GM18868 (cell line): ENCODE measurements at regions not wholly inside any gene's neighbourhood (a gene's known extent, or its start where the extent isn't known, plus 50 kb on each side); places are given as distances from the start of the nearest gene placed in this dataset.
A peak's percentile ranks its signal among the peaks of the same experiment; 100 is the strongest.
"Not testable (repeated sequence)": the region's sequence is repeated elsewhere in the genome, so short reads cannot be mapped to it uniquely, and the experiment has no call there.

Source experiments
- ATAC-seq: cut with Tn5 transposase; IDR thresholded peaks from one replicate; pipeline ENCODE4 v1.9.1; 2021; ENCODE audit warnings: mild to moderate bottlenecking, moderate library complexity; ENCODE audit not compliant: unreplicated experiment

DNA sequence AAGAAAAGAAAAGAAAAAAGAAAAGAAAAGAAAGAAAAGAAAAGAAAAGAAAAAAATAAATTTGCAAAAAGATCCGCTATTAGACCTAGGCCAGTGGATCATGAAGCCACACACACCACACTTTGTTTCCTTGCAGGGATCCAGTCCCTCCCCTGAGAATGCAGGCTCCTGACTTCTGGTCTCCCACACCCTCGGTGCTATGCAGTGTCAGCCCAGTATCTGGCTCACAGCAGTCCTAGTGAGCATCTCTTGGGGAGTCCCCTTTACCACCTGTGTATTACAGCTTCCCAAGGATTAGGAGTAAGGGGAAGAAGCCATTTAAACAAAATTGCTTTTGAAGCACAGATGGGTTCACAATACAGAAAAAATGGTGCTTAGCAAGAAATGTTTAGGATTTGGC, 174.1 kb upstream of the IRF2BP2 start:
- not testable (repeated sequence) for ATAC-seq

DNA sequence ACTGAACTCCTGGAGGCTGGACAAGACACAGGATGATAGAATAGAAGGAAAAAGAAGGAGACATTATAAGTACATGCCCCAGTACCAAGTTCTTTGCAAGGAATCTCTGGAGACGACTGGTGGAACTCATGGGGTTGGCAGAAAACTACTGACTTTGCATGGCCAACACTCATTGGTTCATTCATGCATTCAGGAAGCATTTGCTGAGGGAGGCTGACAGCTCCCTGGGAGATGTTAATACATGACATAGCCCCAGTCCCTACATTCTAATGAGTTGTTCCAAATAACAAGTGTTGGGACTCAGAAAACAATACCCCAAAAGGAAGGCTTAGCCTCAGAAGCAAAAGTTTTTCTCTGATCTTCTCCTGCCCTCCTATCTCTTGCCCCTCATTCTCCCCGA, 172.8 kb upstream of the IRF2BP2 start:
- ATAC-seq = no peak

DNA sequence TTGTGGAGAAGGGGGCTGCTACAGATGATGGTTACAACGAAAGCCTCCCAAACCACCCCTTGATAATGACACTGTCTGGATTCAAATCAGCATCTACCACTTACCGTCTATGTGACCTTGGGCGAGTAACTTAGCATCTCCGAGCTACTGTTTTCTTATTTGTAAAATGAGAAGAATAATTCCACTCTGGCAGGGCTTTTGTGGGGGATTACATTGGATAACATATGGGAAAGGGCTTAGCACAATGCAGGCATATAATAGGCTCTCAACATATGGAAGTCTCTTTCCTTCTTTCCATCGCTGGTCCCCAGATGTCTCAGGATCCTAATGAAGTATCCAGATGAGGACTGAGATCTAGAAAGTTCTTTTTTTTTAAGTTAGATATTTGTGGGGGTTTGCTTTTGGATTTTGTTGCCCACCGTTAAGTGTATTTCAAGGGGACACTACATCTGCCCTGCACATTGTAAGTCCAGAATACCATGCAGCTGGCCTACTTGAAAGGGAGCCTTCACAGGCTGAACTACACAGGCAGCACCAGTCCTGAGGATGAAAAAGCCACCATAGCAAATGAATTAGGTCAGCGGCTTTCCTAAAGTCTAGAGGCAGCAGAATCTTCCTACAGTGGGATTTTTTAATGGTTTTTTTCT, 172.2 kb upstream of the IRF2BP2 start:
- no peak for ATAC-seq

DNA sequence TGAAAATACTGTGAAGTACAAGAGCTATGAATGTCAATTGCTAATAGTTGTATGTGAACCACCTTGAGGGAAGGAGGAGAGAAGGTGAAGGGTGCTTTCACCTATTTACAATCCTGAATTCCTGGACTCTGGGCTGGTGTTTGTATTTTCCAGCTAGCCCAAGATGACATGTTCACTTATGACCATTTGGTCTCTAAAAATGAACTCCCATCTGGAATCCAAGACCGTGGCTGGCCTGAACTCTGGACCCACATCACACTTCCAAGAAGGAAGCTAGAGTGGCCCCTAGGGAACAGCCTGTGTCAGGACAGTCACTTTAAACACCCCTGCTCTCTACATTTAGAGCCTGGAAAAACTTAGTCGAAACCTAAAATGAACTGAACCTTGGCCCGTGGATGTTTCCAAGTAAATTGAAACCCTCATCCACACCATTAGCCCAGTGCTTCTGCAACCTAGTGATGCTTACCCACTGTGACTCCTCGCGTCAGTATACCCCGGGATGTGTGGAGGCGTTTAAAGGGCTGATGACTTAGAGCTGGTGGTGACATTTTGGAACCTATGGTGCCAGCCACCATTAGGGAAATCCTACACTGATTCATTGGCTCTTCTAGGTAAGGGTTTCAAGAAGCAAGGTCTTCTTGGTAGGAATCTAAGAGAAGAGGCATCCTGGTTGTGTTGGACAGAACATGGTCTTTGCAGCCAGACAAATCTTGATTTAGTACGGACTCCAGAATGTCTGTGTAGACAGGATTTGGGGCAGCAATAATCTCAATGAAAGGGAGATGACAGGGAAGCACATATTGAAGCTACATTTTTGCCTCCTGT, 171.5 kb upstream of the IRF2BP2 start:
- no peak for ATAC-seq

DNA sequence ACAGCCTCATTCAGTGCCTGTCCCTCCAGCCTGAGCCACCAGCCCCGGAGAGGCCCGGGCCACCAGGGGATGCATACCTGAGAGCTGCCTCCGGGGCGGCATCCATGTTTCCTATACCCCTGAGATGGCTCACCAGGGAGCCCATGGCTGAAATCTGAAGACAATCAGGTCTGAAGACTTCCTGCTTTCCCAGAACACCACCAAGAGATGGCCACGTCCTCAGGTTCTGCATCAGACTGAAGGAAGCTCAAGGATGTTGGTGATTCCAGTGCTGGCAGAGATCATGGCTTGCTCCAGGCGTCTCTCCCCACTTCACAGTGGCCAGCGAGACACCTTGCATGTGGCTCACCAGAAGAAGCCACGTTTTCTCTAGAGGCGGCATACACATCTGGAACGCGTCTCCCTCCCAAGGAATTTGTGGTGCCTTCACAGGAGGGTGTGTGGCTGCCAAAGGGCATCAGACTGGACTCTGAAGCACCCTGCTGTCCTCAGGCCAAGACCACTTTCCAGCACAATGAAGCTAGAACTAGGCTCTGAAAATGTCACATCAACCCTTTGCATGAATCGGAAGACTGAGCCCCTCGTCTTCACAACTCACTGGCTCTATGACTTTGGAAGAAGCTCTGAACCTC, 170.7 kb upstream of the IRF2BP2 start:
- ATAC-seq = no peak

DNA sequence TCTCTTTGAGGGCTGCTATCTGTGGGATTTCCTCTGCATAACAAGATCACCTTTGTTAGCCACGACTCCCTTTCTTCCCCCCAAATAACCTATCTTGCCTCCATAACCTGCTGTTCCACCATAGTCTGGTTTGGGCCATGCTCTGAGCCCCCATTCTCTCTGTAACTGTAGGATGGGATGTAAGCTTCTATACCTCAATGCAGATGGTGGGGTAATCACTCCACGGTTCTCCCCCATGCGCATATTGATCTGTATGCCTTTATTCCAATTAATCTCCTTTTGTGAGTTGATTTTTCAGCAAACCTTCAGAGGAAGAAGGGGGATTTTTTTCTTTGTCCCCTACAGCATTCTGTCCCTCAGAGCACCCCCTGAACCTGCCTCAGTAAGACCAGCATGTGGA, 170.1 kb upstream of the IRF2BP2 start:
- no peak for ATAC-seq

DNA sequence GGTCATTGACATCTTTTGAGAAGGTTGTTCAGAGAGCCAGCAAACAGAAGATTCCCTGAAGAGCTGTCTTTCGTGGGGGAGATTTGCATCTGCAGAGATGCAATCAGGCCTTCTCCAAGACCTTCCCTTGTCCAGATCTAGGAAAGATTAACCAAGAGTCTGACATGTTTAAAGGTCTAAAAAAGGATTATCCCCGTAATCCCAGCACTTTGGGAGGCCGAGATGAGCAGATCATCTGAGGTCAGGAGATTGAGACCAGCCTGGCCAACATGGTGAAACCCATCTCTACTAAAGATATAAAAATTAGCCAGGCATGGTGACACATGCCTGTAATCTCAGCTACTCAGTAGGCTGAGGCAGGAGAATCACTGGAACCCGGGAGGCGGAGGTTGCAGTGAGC, 169.6 kb upstream of the IRF2BP2 start:
- ATAC-seq = not testable (repeated sequence)

DNA sequence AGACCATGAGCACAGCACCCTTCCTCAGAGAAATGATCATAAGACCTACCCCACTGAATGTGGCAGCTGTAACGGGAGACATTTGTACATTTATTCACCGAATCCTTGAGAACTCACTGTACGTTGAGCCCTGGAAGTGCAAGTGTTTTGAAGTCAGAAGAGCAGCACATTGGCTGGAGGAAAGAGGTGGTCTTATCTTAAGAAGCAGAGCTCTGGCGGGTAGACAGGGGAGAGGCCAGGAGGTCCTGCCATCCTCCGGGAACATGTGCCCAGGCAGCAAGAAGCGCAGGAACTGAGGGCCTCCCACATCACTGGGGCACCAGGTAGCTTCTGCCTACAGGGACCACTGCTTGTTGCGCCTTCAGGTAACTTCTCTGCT, 169.2 kb upstream of the IRF2BP2 start:
- ATAC-seq = no peak

DNA sequence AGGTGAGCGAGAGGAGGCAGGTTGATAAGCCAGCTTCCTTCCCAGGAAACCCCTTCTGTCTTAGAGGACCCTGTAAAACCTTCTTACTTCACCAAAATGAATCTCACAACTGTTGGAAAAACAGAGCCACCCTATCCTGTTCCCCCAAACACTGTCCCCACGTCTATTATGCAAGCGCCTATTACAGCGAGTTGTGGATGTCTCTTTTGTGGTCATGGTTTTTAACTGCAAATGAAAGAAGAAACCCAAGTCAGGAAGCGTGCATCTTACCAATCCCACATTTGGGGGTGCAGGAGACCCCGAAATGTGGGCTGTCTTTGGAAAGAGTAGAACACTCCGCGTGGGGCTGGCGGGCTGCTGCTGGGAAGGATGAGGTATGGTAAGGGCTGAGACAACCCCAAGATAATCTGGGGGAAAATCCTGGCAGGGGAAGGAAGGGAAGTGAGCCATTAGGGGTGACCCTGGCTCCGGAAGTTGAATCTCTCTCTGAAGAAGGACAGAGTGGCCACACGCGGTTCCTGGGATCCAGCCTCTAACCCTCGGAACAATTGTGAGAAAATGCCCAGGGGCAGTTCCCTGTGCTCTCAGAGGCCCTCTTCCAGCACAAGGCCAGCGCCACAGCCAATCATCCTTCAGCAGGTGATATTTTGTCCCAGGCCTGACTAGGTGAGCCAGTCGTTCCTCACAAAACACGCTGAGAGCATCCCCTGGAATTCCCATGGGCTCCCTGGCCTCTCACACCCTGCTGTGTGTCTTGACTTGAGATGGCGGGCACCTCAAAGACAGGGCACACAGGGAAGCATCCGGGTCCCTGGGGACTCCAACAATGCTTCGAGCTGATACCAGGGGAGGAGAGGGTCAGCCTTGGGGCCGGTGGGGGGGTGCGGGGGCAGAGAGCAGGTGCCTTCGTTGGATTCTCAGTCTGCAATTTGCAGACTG, 168.5 kb upstream of the IRF2BP2 start:
- ATAC-seq = no peak

DNA sequence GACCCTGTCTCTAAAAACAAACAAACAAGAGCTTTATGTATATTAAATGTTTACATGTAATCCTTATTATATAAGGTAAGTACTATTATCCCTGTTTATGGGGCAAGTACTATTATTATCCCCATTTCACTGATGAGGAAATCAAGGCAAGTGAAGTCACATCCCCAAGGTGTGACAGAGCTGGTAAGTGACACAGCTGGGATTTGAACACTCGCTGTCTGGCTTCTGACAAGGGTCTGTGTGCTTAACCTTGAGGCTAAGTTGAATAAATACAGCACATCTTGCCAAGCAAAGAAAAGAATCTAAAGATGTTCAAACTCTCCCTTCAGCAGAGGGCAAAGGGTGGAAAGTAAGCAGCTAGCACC, 167.9 kb upstream of the IRF2BP2 start:
- ATAC-seq = no peak

DNA sequence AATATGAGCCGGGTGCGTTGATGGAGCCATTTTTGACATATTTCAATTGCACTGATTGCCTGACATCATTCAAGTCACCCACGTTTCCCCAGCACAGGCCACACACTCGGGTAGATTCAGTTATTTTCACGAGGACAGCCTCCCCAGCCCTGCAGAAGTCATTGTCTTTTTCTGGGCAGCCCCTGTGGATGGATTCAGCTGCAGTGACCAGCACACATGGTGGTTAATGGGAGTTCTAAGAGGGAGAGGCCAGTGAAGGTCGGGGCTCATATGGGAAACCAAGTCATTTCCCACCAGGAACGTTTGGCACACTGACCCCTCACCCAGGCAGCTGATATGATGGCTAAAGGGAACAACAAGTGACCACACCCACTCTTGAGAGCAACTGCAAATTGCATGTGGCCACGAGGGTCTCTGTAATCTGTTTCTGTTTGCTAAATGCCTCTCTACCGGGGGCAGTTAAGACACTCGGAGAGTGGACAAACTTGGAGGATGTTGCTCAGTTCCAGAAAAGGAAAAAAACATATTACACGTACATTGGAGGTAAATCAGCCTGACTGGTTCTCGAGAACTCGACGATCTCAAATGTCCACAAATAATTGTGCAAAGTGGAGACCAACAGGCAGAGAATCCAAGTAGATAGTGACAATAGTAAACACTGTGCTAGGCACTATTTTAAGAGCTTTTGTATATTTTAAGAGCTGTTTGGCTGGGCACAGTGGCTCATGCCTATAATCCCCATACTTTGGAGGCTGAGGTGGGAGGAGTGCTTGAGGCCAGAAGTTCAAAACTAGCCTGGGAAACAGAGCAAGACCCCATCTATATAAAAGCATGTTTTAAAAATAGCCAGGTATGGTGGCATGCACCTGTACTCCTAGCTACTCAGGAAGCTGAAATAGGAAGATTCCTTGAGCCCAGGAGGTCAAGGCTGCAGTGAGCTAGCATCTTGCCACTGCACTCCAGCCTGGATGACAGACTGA, 167.2 kb upstream of the IRF2BP2 start:
- ATAC-seq = no peak

DNA sequence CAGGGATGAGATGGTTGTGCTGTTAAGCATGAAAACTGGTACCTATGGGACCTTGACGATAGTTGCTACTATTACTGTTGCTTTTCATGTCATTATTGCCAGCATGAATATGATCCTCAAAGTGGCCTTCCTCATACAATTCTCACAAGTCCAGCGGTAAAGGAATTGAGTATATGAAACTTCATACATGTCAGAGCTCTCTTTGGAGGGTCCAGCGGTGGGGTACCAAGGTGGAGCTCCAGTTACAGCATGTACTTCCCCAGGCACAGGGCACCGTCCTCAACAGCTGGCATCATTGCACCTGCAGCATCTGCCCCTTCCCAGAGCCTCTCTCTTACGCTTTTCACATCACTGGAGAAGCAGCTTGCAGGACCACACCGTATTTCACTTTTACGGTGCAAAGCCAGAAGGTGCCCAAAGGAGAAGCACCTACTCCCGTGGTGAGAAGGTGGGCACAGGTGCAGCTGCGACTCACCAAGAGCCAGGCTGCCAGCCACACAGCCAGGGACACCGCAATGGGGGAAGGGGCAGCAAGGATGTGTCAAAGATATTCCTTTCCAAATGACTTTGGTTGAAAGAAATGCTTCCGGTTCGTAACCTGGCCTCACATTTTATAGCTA, 166.4 kb upstream of the IRF2BP2 start:
- no peak for ATAC-seq

DNA sequence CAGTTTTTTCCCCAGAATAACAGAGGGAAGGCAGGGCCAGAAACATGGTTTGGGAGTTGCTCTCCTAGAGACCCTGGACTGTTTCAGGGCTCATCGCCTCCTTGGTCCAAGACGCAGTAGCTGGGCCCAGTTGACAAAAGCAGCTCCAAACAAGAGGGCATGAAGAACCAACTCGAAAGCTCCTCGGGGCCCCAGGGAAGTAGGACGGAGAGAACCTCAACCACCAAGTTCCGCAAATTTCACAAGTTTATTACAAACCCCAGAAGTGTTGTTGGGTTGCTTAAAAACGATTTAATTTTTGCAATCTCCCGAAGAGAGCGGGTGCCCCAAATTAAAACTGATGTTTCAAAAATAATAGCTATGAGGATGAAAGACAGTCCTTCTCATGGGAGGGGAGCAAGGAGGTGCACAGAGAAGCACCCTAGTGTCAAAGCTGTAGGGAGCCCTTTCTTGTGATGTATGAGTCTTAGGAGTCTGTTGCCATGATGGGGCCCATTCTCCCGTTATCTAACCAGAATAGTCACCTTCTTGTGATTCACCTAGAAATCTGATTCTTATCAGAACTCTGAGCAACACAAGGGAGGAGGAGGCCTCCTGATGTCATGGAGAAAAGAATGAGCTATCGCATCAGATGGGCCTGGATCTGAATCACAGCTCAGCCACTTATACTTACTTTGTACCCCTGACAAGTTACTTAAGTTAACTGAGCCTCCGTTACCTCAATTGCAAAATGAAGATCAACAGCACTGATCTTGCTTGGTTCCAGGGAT, 165.7 kb upstream of the IRF2BP2 start:
- no peak for ATAC-seq

DNA sequence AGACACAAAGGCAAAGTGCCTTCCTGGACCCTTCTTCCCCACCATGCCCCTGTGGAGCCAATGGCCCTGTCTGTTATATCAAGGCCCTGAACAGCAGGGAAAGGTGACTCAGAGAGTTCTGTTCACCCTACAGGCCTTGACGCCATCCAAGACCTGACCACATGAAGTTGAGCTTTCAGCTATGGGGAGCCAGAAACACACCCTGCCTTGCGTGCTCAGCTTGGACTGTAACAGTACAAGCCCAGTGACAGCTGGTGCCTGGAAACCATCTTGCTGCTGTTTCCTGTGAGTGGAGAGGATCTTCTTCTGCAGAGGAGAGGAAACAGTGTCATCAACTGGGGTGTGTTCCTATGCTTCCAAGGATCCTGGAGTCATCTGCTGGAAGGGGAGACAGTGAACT, 165.0 kb upstream of the IRF2BP2 start:
- no peak for ATAC-seq

DNA sequence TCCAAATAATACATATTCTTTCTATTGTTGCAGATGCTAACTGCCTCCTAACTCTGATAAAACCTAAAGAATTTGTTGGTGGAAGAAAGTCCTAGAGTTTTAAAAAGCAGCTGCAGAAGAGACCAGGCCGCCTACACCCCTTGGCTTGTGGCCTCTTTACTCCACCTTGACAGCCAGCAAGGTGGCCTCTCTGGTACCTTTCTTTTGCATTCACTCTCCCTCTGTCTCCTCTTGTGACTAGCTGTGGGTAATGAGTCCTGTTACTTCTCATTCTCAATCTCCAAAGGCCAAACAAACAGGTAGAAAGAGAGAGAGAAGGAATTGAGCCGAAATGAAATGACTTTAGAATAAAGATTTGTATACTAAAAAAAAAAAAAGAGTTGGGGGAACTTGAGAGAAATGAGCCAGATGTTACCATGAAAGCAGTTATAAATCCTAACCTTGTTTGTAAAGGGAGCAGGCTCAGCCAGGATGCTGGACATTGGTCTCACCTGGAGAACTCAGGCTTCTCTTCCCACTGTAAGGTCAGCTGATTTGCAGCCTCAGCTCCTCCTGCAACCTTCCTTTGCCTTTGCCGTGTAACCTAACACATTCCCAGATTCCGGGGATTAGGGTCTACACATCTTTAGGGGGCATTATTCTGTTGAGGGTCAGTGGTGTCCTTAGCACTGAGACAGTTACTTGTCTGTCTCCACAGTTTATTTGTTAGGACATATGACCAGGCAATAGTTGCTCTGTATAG, 164.1 kb upstream of the IRF2BP2 start:
- no peak for ATAC-seq

DNA sequence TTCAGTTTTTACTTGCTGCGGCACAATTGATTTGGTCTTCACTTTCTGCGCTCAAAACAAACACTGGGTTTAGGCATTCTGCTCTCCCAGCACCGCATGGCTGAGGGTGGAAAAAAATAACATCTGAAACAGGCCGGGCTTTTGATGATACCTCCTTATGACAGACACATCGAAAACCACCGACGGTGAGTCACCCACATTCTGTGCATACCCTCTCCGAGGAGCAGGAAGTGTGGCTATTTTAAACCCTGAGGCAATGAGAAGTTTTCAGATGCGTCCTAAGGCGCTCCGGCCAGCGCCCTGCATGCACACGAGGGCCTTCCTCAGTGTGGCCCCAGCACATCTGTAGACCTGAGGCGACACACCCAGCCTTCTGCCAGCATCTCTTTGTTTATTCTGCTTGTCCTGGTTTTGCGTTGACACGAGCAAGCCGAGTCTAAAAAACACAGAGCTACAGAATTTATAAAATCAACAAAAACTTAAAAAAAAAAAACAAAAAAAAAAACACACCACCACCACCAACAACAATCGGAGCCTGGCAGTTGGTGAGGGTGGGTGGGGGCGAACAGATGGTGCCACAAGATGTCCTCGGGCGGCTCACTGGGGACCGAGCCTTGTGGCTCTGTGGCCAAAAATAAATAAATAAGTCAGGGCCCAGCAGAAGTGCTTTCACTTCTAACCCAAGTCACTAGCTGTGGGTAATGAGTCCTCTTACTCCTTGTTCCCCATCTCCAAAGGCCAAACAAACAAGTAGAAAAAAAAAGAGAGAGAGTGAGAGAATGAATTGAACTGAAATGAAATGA, 162.6 kb upstream of the IRF2BP2 start:
- peak; percentile 83 for ATAC-seq

DNA sequence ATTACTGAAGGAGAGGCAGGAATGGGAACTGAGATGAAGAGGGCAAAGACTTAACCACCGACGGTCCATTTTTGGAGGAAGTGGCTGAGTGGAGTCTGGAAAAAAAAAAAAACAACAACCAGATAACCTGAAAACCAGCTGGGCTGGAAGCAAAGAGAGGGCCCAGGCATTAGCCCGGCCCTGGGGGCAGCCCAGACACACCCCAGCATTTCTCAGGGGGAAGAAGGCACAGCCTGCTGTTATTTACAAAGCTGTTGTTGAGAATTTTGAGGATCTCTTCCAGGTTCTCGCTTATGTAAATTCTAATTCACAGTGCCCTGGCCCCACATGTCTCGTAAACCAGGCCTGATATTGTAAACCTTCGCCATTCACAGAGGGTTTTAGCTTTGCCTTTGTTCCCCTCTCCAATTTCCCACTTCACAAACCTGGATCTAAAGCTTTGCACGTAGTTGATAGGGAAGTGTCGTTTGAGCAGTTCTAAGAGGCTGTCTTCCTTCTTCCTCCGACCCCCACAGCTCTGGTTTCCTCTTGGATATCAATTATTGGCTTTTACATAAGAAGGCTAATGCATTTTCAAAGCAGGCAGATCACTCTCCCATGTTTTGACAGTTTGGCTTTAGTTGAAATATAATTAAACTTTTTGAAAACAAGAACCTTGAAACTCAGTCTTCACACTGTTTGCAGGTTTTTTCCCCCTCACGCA, 161.8 kb upstream of the IRF2BP2 start:
- no peak for ATAC-seq
